HCT116 (cell line): ENCODE measurements at regions not wholly inside any gene's neighbourhood (a gene's known extent, or its start where the extent isn't known, plus 50 kb on each side); places are given as distances from the start of the nearest gene placed in this dataset.

Experiments
- ATAC-seq: fragments of 200-7000 bp; cut with Tn5 transposase; 2 replicates; pipeline ENCODE4 v1.9.1; 2020; ENCODE audit warnings: mild to moderate bottlenecking, moderate library complexity
- BruUV-seq: library from RNA; stranded (reverse); fragments of 400-500 nt; replicated peaks from 2 replicates; lab custom pipeline; 2021; lab: Mats Ljungman, UMichigan
- CTCF ChIA-PET: fragments of 300-600 bp; sonication (Branson Sonifier 250); formaldehyde crosslinking; loops from one replicate; lab custom pipeline; 2021; ENCODE audit warnings: antibody characterized with exemption; lab: Charles Lee
- POLR2A ChIA-PET: fragments of 300-600, 350-600 bp; sonication (Branson Sonifier 250); formaldehyde crosslinking; loops from one replicate; lab custom pipeline; 2021; ENCODE audit warnings: antibody characterized with exemption; lab: Charles Lee
- RAD21 ChIA-PET, 2 experiments: fragments of 300-600 bp; sonication (Branson Sonifier 250); formaldehyde crosslinking; loops; one replicate each; lab custom pipeline; 2023; ENCODE audit warnings: low total read pairs in 2 of 2; ENCODE audit not compliant: uncharacterized antibody in 2 of 2, unreplicated experiment in 2 of 2, low non-redundant PET in 1 of 2; lab: Charles Lee
- DNase-seq: peaks from one replicate; pipeline ENCODE4 v3.0.0-alpha.2; 2010; ENCODE audit warnings: low read depth, low spot score
- H2AFZ ChIP-seq: fragments of 200-600 bp; shearing (Covaris generic), sonication (generic); 2 replicates; pipeline ENCODE4 v1.6.1; 2017; ENCODE audit warnings: low read depth, mixed run types, mixed read lengths, antibody characterized with exemption, low read length; ENCODE audit not compliant: poor library complexity, severe bottlenecking
- H3K27ac ChIP-seq: 2 replicates; pipeline ENCODE4 v1.5.1; 2012; ENCODE audit warnings: low read depth, low read length
- H3K27me3 ChIP-seq: fragments of 200-600 bp; sonication (generic); 2 replicates; pipeline ENCODE4 v1.6.1; 2016; ENCODE audit warnings: mixed run types, low read length, mixed read lengths; ENCODE audit not compliant: insufficient read depth
- H3K36me3 ChIP-seq, 2 experiments: fragments of 200-500 bp in 1 of 2; fragments of 200-600 bp in 1 of 2; sonication (Bioruptor generic) in 1 of 2; sonication (generic) in 1 of 2; 2 replicates each; pipeline versions ENCODE4 v1.5.1 to v1.6.1; 2014 to 2016; ENCODE audit warnings: low read length in 2 of 2, inconsistent platforms in 1 of 2, mixed read lengths in 1 of 2, mixed run types in 1 of 2; ENCODE audit not compliant: insufficient read depth in 2 of 2, control insufficient read depth in 1 of 2
- H3K4me1 ChIP-seq, 2 experiments: fragments of 200-600 bp in 1 of 2; sonication (generic) in 1 of 2; 2 replicates each; pipeline versions ENCODE4 v1.5.1 to v1.6.1; 2012 to 2017; ENCODE audit warnings: low read length in 2 of 2, inconsistent platforms in 1 of 2, mild to moderate bottlenecking in 1 of 2, mixed read lengths in 1 of 2, mixed run types in 1 of 2, moderate library complexity in 1 of 2; ENCODE audit not compliant: insufficient read depth in 2 of 2, control insufficient read depth in 1 of 2
- H3K4me2 ChIP-seq: fragments of 200-600 bp; sonication (generic); 2 replicates; pipeline ENCODE4 v1.6.1; 2017; ENCODE audit warnings: mixed run types, low read length, mixed read lengths
- H3K4me3 ChIP-seq, 2 experiments: fragments of 200-600 bp in 1 of 2; sonication (generic) in 1 of 2; replicated peaks in 1 of 2; 2 replicates each; pipeline ENCODE4 v1.5.1; 2011 to 2016; ENCODE audit warnings: low read length in 2 of 2, control low read depth in 1 of 2, low read depth in 1 of 2, mild to moderate bottlenecking in 1 of 2, mixed read lengths in 1 of 2, mixed run types in 1 of 2
- H3K79me2 ChIP-seq: fragments of 200-600 bp; sonication (generic); 2 replicates; pipeline ENCODE4 v1.6.1; 2017; ENCODE audit warnings: mild to moderate bottlenecking, mixed run types, low read length, moderate library complexity, mixed read lengths; ENCODE audit not compliant: insufficient read depth
- H3K9ac ChIP-seq: fragments of 200-600 bp; sonication (generic); 2 replicates; pipeline ENCODE4 v1.6.1; 2016; ENCODE audit warnings: low read length, mixed read lengths
- H3K9me2 ChIP-seq: fragments of 200-600 bp; sonication (generic), shearing (Covaris generic); 2 replicates; pipeline ENCODE4 v1.6.1; 2017; ENCODE audit warnings: mixed run types, mild to moderate bottlenecking, moderate library complexity; ENCODE audit not compliant: insufficient read depth
- H3K9me3 ChIP-seq, 2 experiments: fragments of 200-500 bp in 1 of 2; fragments of 200-600 bp in 1 of 2; sonication (Bioruptor generic) in 1 of 2; sonication (generic) in 1 of 2; 2 replicates each; pipeline ENCODE4 v1.6.1; 2014 to 2017; ENCODE audit warnings: low read length in 2 of 2, mixed read lengths in 2 of 2, inconsistent platforms in 1 of 2, low read depth in 1 of 2, mild to moderate bottlenecking in 1 of 2, mixed run types in 1 of 2, moderate library complexity in 1 of 2; ENCODE audit not compliant: control insufficient read depth in 1 of 2, insufficient read depth in 1 of 2
- H4K20me1 ChIP-seq: fragments of 200-600 bp; sonication (generic), shearing (Covaris generic); 2 replicates; pipeline ENCODE4 v1.6.1; 2017; ENCODE audit warnings: mixed run types, mild to moderate bottlenecking, moderate library complexity; ENCODE audit not compliant: insufficient read depth
- CTCF ChIP-seq, 3 experiments: fragments of 200-600 bp in 1 of 3; sonication (generic) in 1 of 3; IDR thresholded peaks in 2 of 3; conservative IDR thresholded peaks in 1 of 3; 2 replicates each; pipeline ENCODE4 v1.5.1; 2012 to 2017; ENCODE audit warnings: low read depth in 2 of 3, low read length in 2 of 3, antibody characterized with exemption in 1 of 3, borderline replicate concordance in 1 of 3, control low read depth in 1 of 3, mild to moderate bottlenecking in 1 of 3, mixed read lengths in 1 of 3, mixed run types in 1 of 3, moderate library complexity in 1 of 3; ENCODE audit not compliant: insufficient read depth in 1 of 3
- REST ChIP-seq: IDR thresholded peaks from 2 replicates; pipeline ENCODE4 v1.6.1; 2012; ENCODE audit warnings: low read depth
- ZBTB33 ChIP-seq: IDR thresholded peaks from 2 replicates; pipeline ENCODE4 v1.6.1; 2011; ENCODE audit warnings: mild to moderate bottlenecking, low read length, moderate library complexity; ENCODE audit not compliant: insufficient replicate concordance; ENCODE audit errors: extremely low read depth
- intact Hi-C: fragments of 100-400 bp; cut with micrococcal nuclease; formaldehyde crosslinking; loops from 2 replicates; pipeline ENCODE4 v1.10.0; 2022

- TF ChIP-seq ZBTB33, result no peak
- TF ChIP-seq, all 23 proteins: peak for 0
Measured at GRCh38 chr2:118279005-118279404, 190.7 kb downstream of the INSIG2 start (continued).

DNA sequence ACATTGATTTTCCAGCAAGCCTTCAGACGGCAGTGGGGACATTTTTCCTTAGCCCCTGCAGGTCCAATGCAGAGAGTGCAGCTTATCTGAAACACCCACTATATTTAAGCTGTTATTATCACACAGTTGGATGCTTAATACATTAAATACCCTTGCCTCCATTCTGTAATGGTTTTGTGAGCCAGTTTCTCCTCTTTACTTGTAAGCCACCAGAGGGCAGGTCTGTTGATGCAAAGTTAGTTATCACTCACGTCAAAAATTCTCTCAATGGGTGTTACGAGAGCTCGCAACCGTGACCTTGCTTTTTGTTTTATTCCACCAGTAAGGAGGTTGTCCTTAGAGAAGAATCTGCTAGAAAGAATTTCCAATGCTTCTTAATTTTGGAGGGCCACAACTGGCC is 189.8 kb downstream of the INSIG2 start:
- H3K36me3 ChIP-seq, result no peaks in the 10 kb centered on the region
- no peaks in the 10 kb centered on the region for H3K27me3 ChIP-seq
- H3K9ac ChIP-seq, result no peak overlapping the region
- no peaks in the 10 kb centered on the region for H3K79me2 ChIP-seq
- RAD21 ChIA-PET, result no interaction called here
- no TSS peak for BruUV-seq
- ATAC-seq (no peak), DNase-seq (no peak)
- H2AFZ ChIP-seq, result no peak overlapping the region
- H4K20me1 ChIP-seq, result no peaks in the 10 kb centered on the region
- intact Hi-C loops, result no loop called here
- POLR2A ChIA-PET, result no interaction called here
- no peaks in the 10 kb centered on the region for H3K4me1 ChIP-seq
- H3K4me2 ChIP-seq, result no peak overlapping the region
- CTCF ChIA-PET, result no interaction called here
- TF ChIP-seq CTCF (IDR thresholded peaks at IDR 0.05 in 2 of 3, conservative IDR thresholded peaks at IDR 0.05 in 1 of 3; ENCODE audit: borderline replicate concordance in 1 of 3, insufficient read depth in 1 of 3, low read depth in 2 of 3, low read length in 2 of 3) (0 out of 6 replicates have a peak, but pooled peaks of 1 of the 3 experiments have one; percentile 10), REST (no peak)
- TF ChIP-seq, all 23 proteins: peak for 1
- Histone ChIP-seq H3K4me3 (no peak overlapping the region), H3K9me2 (no peaks in the 10 kb centered on the region), H3K27ac (no peak overlapping the region), H3K9me3 (no peaks in the 10 kb centered on the region)
